ACC112 (cell line): ENCODE measurements at regions not wholly inside any gene's neighbourhood (a gene's known extent, or its start where the extent isn't known, plus 50 kb on each side); places are given as distances from the start of the nearest gene placed in this dataset.

Source experiments
- H2AFZ ChIP-seq: fragments of 200-600 bp; sonication (generic); one replicate; pipeline ENCODE4 v1.6.0; 2017; ENCODE audit warnings: antibody characterized with exemption, low read length; ENCODE audit not compliant: unreplicated experiment
- H3K27ac ChIP-seq: fragments of 200-600 bp; sonication (generic); 2 replicates; pipeline ENCODE4 v1.5.1; 2014; ENCODE audit warnings: low read depth, mild to moderate bottlenecking, antibody characterized with exemption, low read length, moderate library complexity
- H3K27me3 ChIP-seq: fragments of 200-600 bp; sonication (generic); 2 replicates; pipeline ENCODE4 v1.6.1; 2014; ENCODE audit warnings: mild to moderate bottlenecking, antibody characterized with exemption, low read length, moderate library complexity, mixed read lengths; ENCODE audit not compliant: insufficient read depth
- H3K36me3 ChIP-seq: fragments of 200-600 bp; sonication (generic); 2 replicates; pipeline ENCODE4 v1.6.1; 2016; ENCODE audit warnings: mild to moderate bottlenecking, antibody characterized with exemption, low read length, moderate library complexity, mixed read lengths; ENCODE audit not compliant: insufficient read depth
- H3K4me1 ChIP-seq: fragments of 200-600 bp; sonication (generic); one replicate; pipeline ENCODE4 v1.6.1; 2016; ENCODE audit warnings: low read length, mixed read lengths; ENCODE audit not compliant: insufficient read depth, unreplicated experiment, control insufficient read depth
- H3K4me3 ChIP-seq: fragments of 200-600 bp; sonication (generic); 2 replicates; pipeline ENCODE4 v1.5.1; 2014; ENCODE audit warnings: mild to moderate bottlenecking, low read depth, low read length
- H3K79me2 ChIP-seq: fragments of 200-600 bp; sonication (generic); one replicate; pipeline ENCODE4 v1.6.0; 2016; ENCODE audit warnings: low read length; ENCODE audit not compliant: control insufficient read depth, unreplicated experiment, insufficient read depth

GRCh38 chr21:41065539-41065938 lies 102.4 kb upstream of the BACE2 start:
- H3K4me3 ChIP-seq = no peak overlapping the region
- peaks cover 17% of the 10 kb centered on the region for H3K27me3 ChIP-seq
- H2AFZ ChIP-seq = no peak overlapping the region
- H3K27ac ChIP-seq = no peak overlapping the region
- no peaks in the 10 kb centered on the region for H3K79me2 ChIP-seq
- H3K4me1 ChIP-seq = no peaks in the 10 kb centered on the region
- H3K36me3 ChIP-seq = no peaks in the 10 kb centered on the region

- Histone ChIP-seq H3K4me1 (no peaks in the 10 kb centered on the region), H3K36me3 (no peaks in the 10 kb centered on the region)
Measured at GRCh38 chr21:41066086-41066938, 101.6 kb upstream of the BACE2 start.

GRCh38 chr21:41067709-41068108 lies 100.3 kb upstream of the BACE2 start:
- no peak overlapping the region for H3K4me3 ChIP-seq

More at GRCh38 chr21:41066086-41066938, 101.6 kb upstream of the BACE2 start:
- H3K4me3 ChIP-seq = no peak overlapping the region
- H3K79me2 ChIP-seq = no peaks in the 10 kb centered on the region
- H3K27me3 ChIP-seq = peaks cover 17% of the 10 kb centered on the region
- H2AFZ ChIP-seq = no peak overlapping the region
- H3K27ac ChIP-seq = no peak overlapping the region

GRCh38 chr21:41068496-41068895 lies 99.5 kb upstream of the BACE2 start:
- Histone ChIP-seq H3K79me2 (no peaks in the 10 kb centered on the region), H3K27me3 (peaks cover 17% of the 10 kb centered on the region), H3K36me3 (no peaks in the 10 kb centered on the region), H3K4me3 (no peak overlapping the region), H3K4me1 (no peaks in the 10 kb centered on the region), H2AFZ (no peak overlapping the region), H3K27ac (no peak overlapping the region)

More at GRCh38 chr21:41067709-41068108, 100.3 kb upstream of the BACE2 start:
- no peak overlapping the region for H3K27ac ChIP-seq
- H3K4me1 ChIP-seq = no peaks in the 10 kb centered on the region
- H3K27me3 ChIP-seq = peaks cover 17% of the 10 kb centered on the region
- no peaks in the 10 kb centered on the region for H3K79me2 ChIP-seq
- no peaks in the 10 kb centered on the region for H3K36me3 ChIP-seq
- no peak overlapping the region for H2AFZ ChIP-seq

GRCh38 chr21:41068967-41069642 lies 98.9 kb upstream of the BACE2 start:
- Histone ChIP-seq H3K4me3 (no peak overlapping the region), H2AFZ (no peak overlapping the region), H3K27me3 (peaks cover 17% of the 10 kb centered on the region), H3K4me1 (no peaks in the 10 kb centered on the region), H3K79me2 (no peaks in the 10 kb centered on the region), H3K27ac (no peak overlapping the region), H3K36me3 (no peaks in the 10 kb centered on the region)

GRCh38 chr21:41070284-41070683 lies 97.7 kb upstream of the BACE2 start:
- Histone ChIP-seq H3K4me3 (no peak overlapping the region), H3K27me3 (peaks cover 17% of the 10 kb centered on the region), H3K4me1 (no peaks in the 10 kb centered on the region), H3K36me3 (no peaks in the 10 kb centered on the region), H3K79me2 (no peaks in the 10 kb centered on the region), H2AFZ (no peak overlapping the region), H3K27ac (no peak overlapping the region)

GRCh38 chr21:41071258-41072171 lies 96.4 kb upstream of the BACE2 start:
- Histone ChIP-seq H3K4me1 (no peaks in the 10 kb centered on the region), H3K4me3 (no peak overlapping the region), H3K79me2 (no peaks in the 10 kb centered on the region), H3K36me3 (no peaks in the 10 kb centered on the region), H3K27me3 (peaks cover 17% of the 10 kb centered on the region), H2AFZ (no peak overlapping the region), H3K27ac (no peak overlapping the region)

GRCh38 chr21:41073558-41073957 lies 94.4 kb upstream of the BACE2 start:
- peaks cover 3% of the 10 kb centered on the region for H3K27me3 ChIP-seq
- H3K27ac ChIP-seq = no peak overlapping the region
- no peaks in the 10 kb centered on the region for H3K79me2 ChIP-seq
- H3K4me3 ChIP-seq = no peak overlapping the region
- no peaks in the 10 kb centered on the region for H3K4me1 ChIP-seq
- H3K36me3 ChIP-seq = no peaks in the 10 kb centered on the region
- H2AFZ ChIP-seq = no peak overlapping the region

GRCh38 chr21:41074396-41075184 lies 93.4 kb upstream of the BACE2 start:
- H3K27me3 ChIP-seq = no peaks in the 10 kb centered on the region
- no peaks in the 10 kb centered on the region for H3K79me2 ChIP-seq
- no peak overlapping the region for H3K4me3 ChIP-seq
- H3K27ac ChIP-seq = no peak overlapping the region
- H2AFZ ChIP-seq = no peak overlapping the region
- no peaks in the 10 kb centered on the region for H3K36me3 ChIP-seq
- no peaks in the 10 kb centered on the region for H3K4me1 ChIP-seq

- no peaks in the 10 kb centered on the region for H3K27me3 ChIP-seq
- no peak overlapping the region for H3K4me3 ChIP-seq
- H3K27ac ChIP-seq = no peak overlapping the region
- H3K79me2 ChIP-seq = no peaks in the 10 kb centered on the region
- H2AFZ ChIP-seq = no peak overlapping the region
- no peaks in the 10 kb centered on the region for H3K4me1 ChIP-seq
- no peaks in the 10 kb centered on the region for H3K36me3 ChIP-seq
Measured at GRCh38 chr21:41075656-41076055, 92.3 kb upstream of the BACE2 start.
